ENCODE measurements at regions not wholly inside any gene's neighbourhood (a gene's known extent, or its start where the extent isn't known, plus 50 kb on each side); places are given as distances from the start of the nearest gene placed in this dataset.

- no peak for TF ChIP-seq EP300 (IDR thresholded peaks at IDR 0.05; ENCODE audit: borderline replicate concordance)
- TF ChIP-seq CEBPB (IDR thresholded peaks at IDR 0.05): no peak
These were observed 74.2 kb upstream of the SATB1 start for GRCh38 chr3:18499301-18499700.

GRCh38 chr3:18494251-18494650 lies 69.1 kb upstream of the SATB1 start:
- no peak for TF ChIP-seq CEBPB (IDR thresholded peaks at IDR 0.05)
- no peak for TF ChIP-seq CREB1 (IDR thresholded peaks at IDR 0.05; ENCODE audit: low read depth)
- no peak for TF ChIP-seq YY1 (IDR thresholded peaks at IDR 0.05; ENCODE audit: low read depth)
- TF ChIP-seq RAD21 (IDR thresholded peaks at IDR 0.05; ENCODE audit: low read depth): no peak
- no peak for TF ChIP-seq TAF1 (IDR thresholded peaks at IDR 0.05; ENCODE audit: low read depth)
- no peak for TF ChIP-seq REST (IDR thresholded peaks at IDR 0.05; ENCODE audit: low read depth)

- TF ChIP-seq ZBTB7A (IDR thresholded peaks at IDR 0.05; ENCODE audit: low read depth) (no peak), USF1 (IDR thresholded peaks at IDR 0.05) (no peak), TEAD4 (IDR thresholded peaks at IDR 0.05) (no peak), EP300 (IDR thresholded peaks at IDR 0.05; ENCODE audit: borderline replicate concordance) (no peak), CEBPB (IDR thresholded peaks at IDR 0.05) (no peak), MAX (IDR thresholded peaks at IDR 0.05) (no peak), RAD21 (IDR thresholded peaks at IDR 0.05; ENCODE audit: low read depth) (no peak)
These were observed 64.8 kb upstream of the SATB1 start for GRCh38 chr3:18489939-18490338.

- no peak for TF ChIP-seq CREB1 (IDR thresholded peaks at IDR 0.05; ENCODE audit: low read depth)
- TF ChIP-seq TEAD4 (IDR thresholded peaks at IDR 0.05): no peak
- no peak for TF ChIP-seq MAX (IDR thresholded peaks at IDR 0.05)
- no peak for TF ChIP-seq CEBPB (IDR thresholded peaks at IDR 0.05)
- TF ChIP-seq ZBTB7A (IDR thresholded peaks at IDR 0.05; ENCODE audit: low read depth): no peak
These were observed 58.1 kb upstream of the SATB1 start for GRCh38 chr3:18483226-18483625.

- no peak for TF ChIP-seq CREB1 (IDR thresholded peaks at IDR 0.05; ENCODE audit: low read depth)
These were observed 56.9 kb upstream of the SATB1 start for GRCh38 chr3:18481946-18482548.

GRCh38 chr3:18477620-18478019 lies 52.5 kb upstream of the SATB1 start:
- TF ChIP-seq YY1 (IDR thresholded peaks at IDR 0.05; ENCODE audit: low read depth) (no peak), CREB1 (IDR thresholded peaks at IDR 0.05; ENCODE audit: low read depth) (no peak), TCF12 (IDR thresholded peaks at IDR 0.05; ENCODE audit: low read depth) (no peak), EGR1 (IDR thresholded peaks at IDR 0.05) (no peak), NFIC (IDR thresholded peaks at IDR 0.05) (no peak)

Data from Ishikawa (cell line).